Endodermal cell (in vitro differentiated cells): ENCODE measurements at regions not wholly inside any gene's neighbourhood (a gene's known extent, or its start where the extent isn't known, plus 50 kb on each side); places are given as distances from the start of the nearest gene placed in this dataset.

Source experiments
- DNase-seq: peaks from one replicate; pipeline ENCODE4 v3.0.0-alpha.2; 2017
- H3K27ac ChIP-seq: 2 replicates; pipeline ENCODE4 v1.5.1; 2013; ENCODE audit warnings: mild to moderate bottlenecking, low read depth, low read length, moderate library complexity
- H3K27me3 ChIP-seq: 2 replicates; pipeline ENCODE4 v1.6.1; 2013; ENCODE audit warnings: mild to moderate bottlenecking, low read length, moderate library complexity; ENCODE audit not compliant: insufficient read depth, control insufficient read depth, poor library complexity, severe bottlenecking
- H3K36me3 ChIP-seq: 2 replicates; pipeline ENCODE4 v1.7.0; 2013; ENCODE audit warnings: mild to moderate bottlenecking, low read length, moderate library complexity; ENCODE audit not compliant: control insufficient read depth, insufficient read depth
- H3K4me1 ChIP-seq: one replicate; pipeline ENCODE4 v1.7.0; 2013; ENCODE audit warnings: low read length; ENCODE audit not compliant: control insufficient read depth, insufficient read depth
- H3K4me3 ChIP-seq: 2 replicates; pipeline ENCODE4 v1.5.1; 2013; ENCODE audit warnings: mild to moderate bottlenecking, low read length, moderate library complexity
- H3K9ac ChIP-seq: 2 replicates; pipeline ENCODE4 v1.6.1; 2013; ENCODE audit warnings: mild to moderate bottlenecking, low read length, moderate library complexity; ENCODE audit not compliant: poor library complexity, severe bottlenecking; ENCODE audit errors: extremely low read depth
- H3K9me3 ChIP-seq: 2 replicates; pipeline ENCODE4 v1.6.1; 2013; ENCODE audit warnings: mild to moderate bottlenecking, low read length, moderate library complexity; ENCODE audit not compliant: control insufficient read depth
- H3K27ac Mint-ChIP-seq: 2 replicates; pipeline ENCODE4 v1.8.0; 2020; ENCODE audit warnings: mixed read lengths
- H3K27me3 Mint-ChIP-seq: 2 replicates; pipeline ENCODE4 v1.8.0; 2021; ENCODE audit warnings: mild to moderate bottlenecking, mixed read lengths; ENCODE audit not compliant: insufficient read depth
- H3K36me3 Mint-ChIP-seq: 2 replicates; pipeline ENCODE4 v1.8.0; 2020; ENCODE audit warnings: low read depth, mixed read lengths
- H3K4me1 Mint-ChIP-seq: 2 replicates; pipeline ENCODE4 v1.8.0; 2020; ENCODE audit warnings: mixed read lengths
- H3K4me3 Mint-ChIP-seq: 2 replicates; pipeline ENCODE4 v1.8.0; 2020; ENCODE audit warnings: mild to moderate bottlenecking, moderate library complexity, mixed read lengths
- H3K9me3 Mint-ChIP-seq: 2 replicates; pipeline ENCODE4 v1.8.0; 2020; ENCODE audit warnings: mild to moderate bottlenecking, mixed read lengths
- CTCF ChIP-seq: fragments of 200-600 bp; sonication (generic); conservative IDR thresholded peaks from 2 replicates; pipeline ENCODE4 v1.5.0; 2021; ENCODE audit warnings: antibody characterized with exemption, mild to moderate bottlenecking
- WGBS, 2 experiments: methylation state at CpG; one replicate each; pipeline versions ENCODE4 v1.1.5 to v1.1.7; 2013; ENCODE audit warnings: missing lambda C conversion rate in 2 of 2, mixed read lengths in 1 of 2; ENCODE audit not compliant: insufficient coverage in 1 of 2, insufficient read length in 1 of 2; 5-methylcytosine and 5-hydroxymethylcytosine counted together

GRCh38 chr7:54810401-54810800 lies 51.4 kb upstream of the SEC61G start:
- WGBS, 2 experiments: 95 to 100% methylated on average over 1 of the region's 1 CpG

DNA sequence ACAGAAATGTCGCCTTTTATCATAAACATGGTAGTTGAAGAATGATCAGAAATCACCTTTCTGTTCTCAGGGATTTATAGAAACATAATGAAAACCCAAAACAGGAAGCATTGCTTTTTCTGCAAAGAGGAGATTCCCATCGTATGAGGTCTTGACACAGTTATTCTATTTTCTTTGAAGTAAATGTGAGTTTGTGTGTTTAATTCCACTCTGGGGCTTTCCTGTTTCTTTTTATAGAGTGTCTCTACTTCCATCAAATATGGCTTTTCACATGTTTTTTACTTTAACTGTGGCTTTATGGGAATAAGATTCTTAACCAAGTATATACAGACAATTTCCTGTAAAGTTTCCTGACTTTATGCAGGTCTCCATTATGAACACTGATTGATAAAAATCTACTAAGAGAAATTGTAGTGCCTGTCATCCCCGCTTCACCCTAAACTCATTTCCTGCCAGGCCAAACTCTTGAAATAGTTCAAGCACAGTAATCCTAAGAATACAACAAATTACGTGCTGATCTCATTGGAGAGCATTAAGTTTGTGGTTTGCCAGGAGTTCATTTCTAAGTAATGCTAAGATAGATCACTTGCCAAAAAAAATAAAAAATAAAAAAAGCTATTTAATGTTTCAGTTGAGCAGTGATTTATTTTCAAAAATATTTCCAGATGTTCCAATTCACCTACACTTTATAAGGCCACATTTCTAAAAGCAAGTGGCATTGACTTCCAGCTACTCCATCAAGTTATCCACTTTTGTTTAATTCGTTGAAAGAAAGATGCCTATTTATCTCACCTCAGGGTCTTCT lies 52.2 kb upstream of the SEC61G start:
- H3K9me3 ChIP-seq: no peaks in the 10 kb centered on the region
- no peaks in the 10 kb centered on the region for H3K27me3 ChIP-seq
- Mint-ChIP-seq H3K9me3 (peaks cover 24% of the 10 kb centered on the region), H3K4me1 (no peaks in the 10 kb centered on the region), H3K27ac (no peak overlapping the region), H3K27me3 (no peaks in the 10 kb centered on the region), H3K36me3 (no peaks in the 10 kb centered on the region), H3K4me3 (no peak overlapping the region)
- H3K36me3 ChIP-seq: no peaks in the 10 kb centered on the region
- no peak overlapping the region for H3K27ac ChIP-seq
- DNase-seq: no peak
- no peak overlapping the region for H3K9ac ChIP-seq
- 90% methylated on average over 3 to 5 of the region's 5 CpGs for WGBS, 2 experiments
- no peaks in the 10 kb centered on the region for H3K4me1 ChIP-seq
- no peak overlapping the region for H3K4me3 ChIP-seq
- no peak for TF ChIP-seq CTCF

More at GRCh38 chr7:54810401-54810800, 51.4 kb upstream of the SEC61G start:
- Mint-ChIP-seq H3K4me3 (no peak overlapping the region), H3K4me1 (no peaks in the 10 kb centered on the region), H3K9me3 (peaks cover 24% of the 10 kb centered on the region), H3K36me3 (no peaks in the 10 kb centered on the region), H3K27me3 (no peaks in the 10 kb centered on the region), H3K27ac (no peak overlapping the region)
- DNase-seq: no peak
- Histone ChIP-seq H3K27ac (no peak overlapping the region), H3K27me3 (no peaks in the 10 kb centered on the region), H3K4me1 (no peaks in the 10 kb centered on the region), H3K9me3 (no peaks in the 10 kb centered on the region), H3K4me3 (no peak overlapping the region), H3K9ac (no peak overlapping the region), H3K36me3 (no peaks in the 10 kb centered on the region)
- no peak for TF ChIP-seq CTCF

DNA sequence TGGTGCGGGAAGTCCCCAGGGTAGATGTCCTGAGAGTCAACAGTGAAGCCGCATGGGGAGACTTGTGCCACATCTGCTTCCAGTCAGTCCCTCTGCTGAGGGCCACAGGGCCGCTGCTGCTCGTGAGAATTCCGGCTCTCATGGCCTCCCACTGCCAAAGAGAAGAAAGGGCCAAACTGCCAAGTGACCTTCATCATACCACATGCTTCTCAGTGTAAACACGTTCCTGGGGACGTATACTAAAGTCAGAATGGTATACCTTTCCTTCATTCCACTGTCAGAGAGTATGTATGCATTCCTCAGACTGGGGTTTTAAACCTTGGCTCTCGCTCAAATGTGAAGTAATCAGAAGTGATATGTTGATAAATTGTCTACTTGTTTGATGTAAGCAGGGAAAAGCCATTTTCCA lies 52.8 kb upstream of the SEC61G start:
- Histone ChIP-seq H3K9ac (no peak overlapping the region), H3K4me3 (no peak overlapping the region), H3K27me3 (no peaks in the 10 kb centered on the region), H3K4me1 (no peaks in the 10 kb centered on the region), H3K36me3 (no peaks in the 10 kb centered on the region), H3K9me3 (no peaks in the 10 kb centered on the region), H3K27ac (no peak overlapping the region)
- TF ChIP-seq CTCF: no peak
- Mint-ChIP-seq H3K9me3 (peaks cover 24% of the 10 kb centered on the region), H3K36me3 (no peaks in the 10 kb centered on the region), H3K27ac (no peak overlapping the region), H3K27me3 (no peaks in the 10 kb centered on the region), H3K4me3 (no peak overlapping the region), H3K4me1 (peaks cover 3% of the 10 kb centered on the region)
- WGBS, 2 experiments: 93 to 96% methylated on average over 5 to 8 of the region's 8 CpGs
- DNase-seq: no peak
